HG03103 (cell line): ENCODE measurements at regions not wholly inside any gene's neighbourhood (a gene's known extent, or its start where the extent isn't known, plus 50 kb on each side); places are given as distances from the start of the nearest gene placed in this dataset.

Experiments
- ATAC-seq: cut with Tn5 transposase; IDR thresholded peaks from one replicate; pipeline ENCODE4 v1.9.1; 2021; ENCODE audit warnings: low read depth; ENCODE audit not compliant: unreplicated experiment

- ATAC-seq: no peak
Observed at GRCh38 chr3:148240351-148240750, 457.4 kb upstream of the AGTR1 start.

- ATAC-seq: no peak
Observed at GRCh38 chr3:148243609-148244008, 454.1 kb upstream of the AGTR1 start.

- ATAC-seq: no peak
Observed at GRCh38 chr3:148246291-148246923, 451.3 kb upstream of the AGTR1 start.

- ATAC-seq: no peak
Observed at GRCh38 chr3:148253713-148254112, 444.0 kb upstream of the AGTR1 start.

GRCh38 chr3:148254402-148254801, 443.3 kb upstream of the AGTR1 start:
- no peak for ATAC-seq

- ATAC-seq: no peak
Observed at GRCh38 chr3:148255981-148256969, 441.4 kb upstream of the AGTR1 start.

- ATAC-seq: no peak
Observed at GRCh38 chr3:148262980-148263379, 434.7 kb upstream of the AGTR1 start.

GRCh38 chr3:148265841-148266240, 431.9 kb upstream of the AGTR1 start:
- ATAC-seq: no peak

GRCh38 chr3:148266341-148266740, 431.4 kb upstream of the AGTR1 start:
- ATAC-seq: no peak

GRCh38 chr3:148269816-148270215, 427.9 kb upstream of the AGTR1 start:
- ATAC-seq: no peak

GRCh38 chr3:148280623-148281242, 417.0 kb upstream of the AGTR1 start:
- no peak for ATAC-seq

- no peak for ATAC-seq
Observed at GRCh38 chr3:148289159-148289558, 408.5 kb upstream of the AGTR1 start.

- ATAC-seq: no peak
Observed at GRCh38 chr3:148297013-148297412, 400.7 kb upstream of the AGTR1 start.

- ATAC-seq: peak; percentile 48
Observed at GRCh38 chr3:148307443-148307843, 390.3 kb upstream of the AGTR1 start.

GRCh38 chr3:148309390-148310035, 388.2 kb upstream of the AGTR1 start:
- ATAC-seq: peak; percentile 87

GRCh38 chr3:148315756-148316155, 381.9 kb upstream of the AGTR1 start:
- no peak for ATAC-seq

- ATAC-seq: no peak
Observed at GRCh38 chr3:148318240-148318639, 379.5 kb upstream of the AGTR1 start.

GRCh38 chr3:148319161-148319915, 378.4 kb upstream of the AGTR1 start:
- ATAC-seq: peak; percentile 92

GRCh38 chr3:148319960-148320359, 377.7 kb upstream of the AGTR1 start:
- ATAC-seq: no peak
